Putamen (tissue), 1 donor: ENCODE measurements at regions not wholly inside any gene's neighbourhood (a gene's known extent, or its start where the extent isn't known, plus 50 kb on each side); places are given as distances from the start of the nearest gene placed in this dataset.

ENCODE experiments used
- DNase-seq: peaks from one replicate; pipeline ENCODE4 v3.0.0-alpha.2; 2016; ENCODE audit warnings: low spot score

DNA sequence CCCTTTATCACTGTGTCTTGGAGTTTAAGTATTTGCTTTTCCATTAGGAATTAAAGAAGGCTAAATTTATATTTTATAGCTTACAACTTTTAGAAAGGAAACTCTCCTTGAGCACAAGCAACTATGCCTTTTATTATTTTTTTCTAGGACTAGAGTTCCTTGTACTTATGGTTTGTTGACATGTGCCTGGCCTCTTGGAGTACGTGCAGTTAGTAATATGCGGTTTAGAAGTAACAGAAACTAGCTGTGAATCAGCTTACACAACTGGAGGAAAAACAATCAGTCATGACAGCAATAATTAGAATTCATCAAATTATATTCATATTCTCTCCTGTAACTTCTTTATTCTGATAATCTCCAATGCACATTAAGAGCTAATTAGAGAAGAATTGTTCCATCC is 428.7 kb downstream of the AEBP2 start:
- no peak for DNase-seq

DNA sequence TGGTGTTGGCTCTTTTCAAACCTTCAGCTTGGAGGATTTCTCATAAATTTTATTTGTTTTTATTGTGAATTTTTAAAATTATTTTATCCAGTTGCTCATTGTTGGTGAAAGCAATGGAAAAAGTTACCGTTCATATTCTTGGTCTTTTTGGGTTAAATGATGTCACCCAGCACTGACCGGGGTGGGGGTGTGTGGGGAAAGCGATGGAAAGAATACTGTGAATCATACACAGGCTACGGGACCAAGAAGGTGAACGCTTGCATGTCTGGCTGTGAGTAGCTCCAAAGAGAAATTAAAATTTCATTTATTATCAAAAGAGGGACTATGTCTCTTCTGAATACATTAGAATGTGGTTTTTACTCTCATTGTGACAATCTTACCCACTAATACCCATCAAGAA is 430.1 kb downstream of the AEBP2 start:
- no peak for DNase-seq

DNA sequence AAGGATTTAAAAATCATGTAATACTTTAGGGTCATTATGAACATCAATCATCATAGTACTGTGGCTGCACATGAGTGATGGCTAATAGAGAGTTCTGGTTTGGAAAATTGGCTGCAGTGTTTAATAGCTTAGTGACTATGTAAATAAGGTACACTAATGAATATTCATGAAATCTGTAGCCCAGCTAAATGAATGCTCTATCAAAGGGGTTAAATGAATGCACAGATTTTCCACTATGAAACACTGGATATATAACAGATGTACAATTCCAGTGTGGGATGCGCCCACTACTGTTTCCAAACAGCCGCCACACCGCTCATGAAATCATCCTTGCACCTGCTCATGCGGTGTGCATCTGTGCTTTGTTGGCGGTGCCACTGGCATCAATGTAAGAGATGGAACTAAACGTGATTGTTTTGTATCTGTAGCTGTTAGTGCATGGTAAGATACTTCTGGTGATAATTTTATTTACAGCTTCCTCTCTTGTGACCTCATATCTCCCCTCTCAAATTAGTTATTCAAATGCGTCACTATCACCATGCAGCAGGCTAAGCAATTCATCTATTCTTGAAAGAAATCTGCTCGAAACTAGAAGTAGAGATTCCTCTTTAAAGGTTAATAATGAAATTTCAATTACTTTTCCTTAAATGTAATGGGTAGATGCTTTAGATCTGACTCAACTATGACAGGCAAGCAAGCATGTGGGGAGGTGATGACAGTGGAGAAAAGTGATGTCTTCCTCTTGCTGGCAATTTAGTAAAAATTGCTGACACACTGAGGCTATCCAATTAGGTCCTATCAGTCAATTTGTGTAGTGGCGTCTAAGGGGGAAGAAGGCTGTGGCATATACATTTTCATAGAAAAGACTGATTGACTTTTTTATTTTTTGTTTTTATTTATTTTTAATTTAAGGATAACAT is 433.6 kb downstream of the AEBP2 start:
- DNase-seq = no peak

DNA sequence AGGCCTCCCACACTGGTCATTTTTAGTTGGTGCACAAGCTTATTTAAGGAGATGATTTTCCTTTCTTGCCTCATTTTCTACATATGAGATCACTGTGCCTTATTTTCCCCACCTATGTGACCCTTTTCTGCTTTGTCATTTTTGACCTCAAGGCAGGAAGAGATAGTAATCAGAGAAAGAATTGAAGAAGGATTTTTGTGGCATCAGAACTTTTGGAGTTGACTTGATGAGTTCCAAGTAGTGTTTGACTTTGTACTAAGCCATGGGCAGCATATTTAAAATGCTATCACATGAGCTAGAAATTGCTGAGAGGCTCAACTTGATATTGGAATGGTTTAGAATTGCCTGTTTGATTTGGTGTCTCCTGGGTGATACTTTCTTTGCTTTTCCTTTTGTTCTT is 440.8 kb downstream of the AEBP2 start:
- no peak for DNase-seq

DNA sequence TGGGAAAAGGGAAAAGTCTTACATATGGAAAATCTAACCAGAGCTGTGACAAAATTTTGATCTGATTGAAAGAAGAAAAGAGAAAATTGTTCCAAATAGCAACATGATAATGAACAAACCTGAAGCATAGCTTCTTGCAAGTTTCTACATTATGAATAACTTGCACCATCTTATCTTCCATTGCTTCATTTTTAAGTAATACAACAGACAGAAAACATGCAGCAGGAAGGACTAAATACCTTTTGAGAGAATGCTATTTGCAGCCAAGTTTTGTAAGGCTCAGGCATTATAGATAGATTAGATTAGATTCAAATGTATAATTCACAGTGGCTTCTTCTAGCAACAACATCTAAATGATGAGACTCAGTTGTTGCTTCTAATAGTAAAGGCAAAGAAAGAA is 441.4 kb downstream of the AEBP2 start:
- no peak for DNase-seq

DNA sequence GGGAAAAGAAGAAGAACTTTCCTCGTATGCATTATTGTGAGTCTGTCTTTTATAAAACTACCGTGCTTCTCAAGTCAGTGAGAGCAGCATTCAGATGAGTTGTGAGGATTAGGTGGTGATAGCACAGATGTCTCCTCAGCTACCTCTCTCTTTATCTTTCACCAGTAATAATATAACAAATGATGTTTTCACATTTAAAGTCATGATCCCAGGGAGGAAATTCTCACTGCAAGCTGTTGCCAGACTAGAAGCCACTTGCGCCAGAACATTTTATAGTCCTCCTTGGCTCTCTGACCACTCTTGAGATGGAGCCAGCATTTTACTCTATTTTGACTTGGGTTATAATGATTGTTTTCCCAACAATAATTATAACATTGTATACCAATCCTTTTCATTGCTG is 443.1 kb downstream of the AEBP2 start:
- no peak for DNase-seq

DNA sequence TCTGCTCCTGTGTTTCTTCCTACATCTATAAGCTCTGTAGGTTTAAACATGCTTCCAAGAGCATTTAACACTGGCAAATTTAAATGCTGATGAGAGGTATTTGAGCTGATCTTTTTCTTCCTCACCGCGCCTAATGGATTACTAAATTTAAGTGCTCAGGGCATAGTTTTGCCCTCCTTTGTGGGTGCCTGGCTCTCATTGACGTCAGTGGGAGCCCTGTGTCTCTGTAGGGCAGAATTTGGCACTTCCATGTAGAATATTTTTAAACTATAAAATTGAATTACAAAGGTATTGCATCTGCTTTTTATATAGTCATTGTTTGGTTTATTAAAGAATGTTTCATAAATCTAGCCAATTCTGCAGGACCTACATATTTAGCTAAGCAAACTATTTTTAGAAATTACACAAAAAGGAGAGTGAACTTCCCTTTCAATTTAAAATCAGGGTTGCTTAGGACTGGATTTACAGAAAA is 444.8 kb downstream of the AEBP2 start:
- DNase-seq = no peak

DNA sequence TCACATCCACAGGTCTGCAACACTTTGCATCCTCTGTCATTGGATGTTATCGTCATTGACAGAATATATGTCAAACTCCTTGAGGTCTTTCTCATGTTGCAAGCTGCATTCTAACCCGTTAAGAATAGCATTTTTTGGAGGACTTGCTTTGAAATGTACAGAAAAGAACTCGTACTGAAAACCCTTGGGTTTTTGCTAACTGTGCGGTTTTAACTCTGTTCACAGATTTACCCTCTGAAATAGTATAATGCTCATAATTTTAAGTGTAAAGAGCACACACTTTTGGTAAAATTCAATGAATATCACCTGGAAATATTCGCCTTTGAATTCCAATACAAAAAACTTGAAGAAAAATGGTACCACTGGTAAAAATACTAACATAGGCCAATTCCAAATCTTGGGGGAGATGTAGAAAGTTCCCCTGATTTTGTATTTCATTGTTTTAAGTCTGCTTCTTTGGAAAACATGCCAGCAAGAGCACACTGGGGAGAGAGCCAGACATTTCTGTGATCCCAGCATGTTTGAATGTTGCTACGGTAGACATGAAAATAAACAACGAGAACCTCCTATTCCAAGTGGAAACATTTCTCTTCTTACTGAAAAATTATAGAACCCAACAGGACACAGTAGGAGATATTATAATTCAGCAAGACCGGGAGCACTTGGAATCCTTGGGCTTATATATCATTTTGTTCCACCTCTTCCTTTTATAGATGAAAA is 446.0 kb downstream of the AEBP2 start:
- no peak for DNase-seq

DNA sequence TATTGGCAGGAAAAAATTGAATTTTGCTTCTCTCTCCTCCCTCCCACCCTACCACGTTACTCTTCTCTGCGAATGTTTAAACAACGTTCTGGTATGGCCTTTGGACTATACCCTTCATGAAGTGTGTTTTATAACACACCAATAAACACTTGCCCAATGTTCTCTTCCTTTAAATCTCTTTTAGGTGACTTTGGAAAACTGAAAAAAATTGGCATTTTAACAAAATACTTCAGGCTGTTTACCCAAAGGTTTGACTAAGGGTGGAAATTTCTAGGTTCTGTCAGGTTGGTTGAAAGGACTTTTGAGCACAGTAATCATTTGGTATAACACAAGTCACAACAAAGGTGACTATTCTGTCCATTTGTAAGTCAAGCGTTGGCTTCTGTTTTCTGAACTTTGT is 446.8 kb downstream of the AEBP2 start:
- DNase-seq = no peak

DNA sequence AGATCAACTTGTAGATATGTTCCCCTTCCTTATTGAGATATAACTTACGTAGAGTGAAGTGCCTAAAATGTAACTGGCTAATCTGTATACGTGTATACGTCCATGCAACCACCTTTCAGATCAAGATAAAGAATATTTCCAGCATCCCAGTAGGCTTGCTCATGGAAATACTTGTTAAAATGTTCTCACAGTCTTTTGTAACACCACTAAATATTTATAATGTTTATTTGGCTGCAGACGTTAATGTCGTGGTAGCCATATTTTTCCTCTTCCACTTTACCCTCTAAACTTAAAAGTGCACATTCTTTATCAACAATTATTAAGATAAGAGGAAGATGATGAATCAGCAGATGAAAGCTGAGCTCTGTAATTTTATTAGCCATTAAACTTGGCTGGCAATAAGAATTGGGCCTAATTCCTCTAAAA is 447.4 kb downstream of the AEBP2 start:
- no peak for DNase-seq

DNA sequence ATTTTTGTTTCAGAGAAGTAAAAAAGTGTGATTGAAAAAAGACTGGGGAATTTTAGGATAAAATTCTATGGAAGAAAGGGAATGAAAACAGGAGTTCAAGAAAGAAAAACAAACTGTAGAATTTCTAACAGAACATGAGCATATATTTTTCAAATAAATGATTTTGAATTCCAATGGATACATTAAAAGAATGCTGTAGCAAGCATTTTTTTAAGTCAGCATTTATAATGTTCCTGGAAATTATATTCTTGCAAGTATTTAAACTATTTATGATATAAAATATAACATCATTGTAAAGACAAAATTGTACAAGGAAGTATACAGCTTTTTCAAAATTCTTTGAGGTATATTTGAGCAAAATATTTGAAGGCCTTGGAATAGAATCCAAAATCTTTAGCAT is 450.7 kb downstream of the AEBP2 start:
- no peak for DNase-seq

DNA sequence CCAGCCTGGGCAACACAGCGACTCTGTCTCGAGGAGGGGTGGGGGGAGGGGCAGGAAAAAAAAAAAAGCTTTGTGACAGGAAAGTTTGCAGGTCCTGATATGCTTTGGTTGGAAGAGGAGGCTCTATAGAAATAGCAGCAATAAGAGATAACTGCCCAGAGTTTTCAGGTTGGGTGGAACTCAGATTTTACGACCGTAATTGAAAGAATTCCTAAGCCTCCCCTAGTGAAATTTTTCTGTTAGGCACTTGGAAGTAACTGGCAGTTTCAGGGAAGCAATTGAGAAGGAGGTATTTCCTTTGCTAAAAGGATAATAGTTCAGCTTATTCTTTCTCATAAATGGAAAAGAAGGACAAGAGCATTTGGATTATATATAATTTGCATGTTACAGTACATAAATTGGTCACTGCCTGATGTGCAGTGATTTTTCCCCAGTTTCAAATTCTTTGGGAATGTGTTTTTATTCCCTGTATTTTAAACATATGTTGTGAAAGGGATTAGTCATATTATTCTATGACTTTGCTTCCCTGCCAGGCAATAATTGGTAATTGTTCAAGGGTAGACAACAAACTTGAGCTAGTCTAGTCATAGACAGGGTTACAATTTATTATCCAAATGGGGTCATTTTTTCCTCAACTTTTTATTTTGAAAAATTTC is 452.8 kb downstream of the AEBP2 start:
- DNase-seq = no peak

DNA sequence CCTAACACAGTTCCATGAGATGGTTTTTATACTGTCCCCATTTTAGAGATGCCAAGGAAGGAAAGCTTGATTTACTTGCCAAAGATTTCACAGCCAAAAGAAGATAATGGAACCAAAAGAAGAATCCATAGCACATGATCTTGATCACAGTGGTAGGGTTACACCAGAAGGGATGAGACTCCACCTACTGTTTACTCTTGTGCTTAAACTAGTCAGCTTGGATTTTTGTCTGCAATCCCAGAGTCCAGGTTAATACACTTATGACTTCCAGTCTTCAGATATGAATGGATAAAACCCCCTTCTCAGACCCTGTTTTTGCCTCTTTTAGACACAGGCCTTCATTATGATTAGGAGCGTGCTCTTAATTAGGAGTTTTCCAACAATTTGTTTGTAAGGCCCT is 454.2 kb downstream of the AEBP2 start:
- DNase-seq = no peak

DNA sequence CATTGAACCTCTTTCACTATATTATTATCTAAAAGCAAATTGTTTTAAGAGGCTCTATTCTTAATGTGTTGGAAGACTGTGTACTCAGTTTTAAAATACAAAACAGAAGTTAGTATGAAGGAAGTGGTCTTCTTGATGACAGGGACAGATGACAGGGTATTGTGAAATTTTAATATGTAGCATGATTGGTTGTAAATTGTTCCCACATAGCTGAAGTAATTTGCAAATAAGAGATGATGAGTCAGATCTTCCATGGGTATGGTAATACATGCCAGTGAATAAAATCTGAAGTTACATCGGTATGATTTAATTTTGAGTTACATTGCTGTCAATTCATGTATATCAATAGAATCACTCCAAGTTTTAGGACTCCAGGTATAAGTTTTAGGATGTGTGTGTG is 454.8 kb downstream of the AEBP2 start:
- no peak for DNase-seq

DNA sequence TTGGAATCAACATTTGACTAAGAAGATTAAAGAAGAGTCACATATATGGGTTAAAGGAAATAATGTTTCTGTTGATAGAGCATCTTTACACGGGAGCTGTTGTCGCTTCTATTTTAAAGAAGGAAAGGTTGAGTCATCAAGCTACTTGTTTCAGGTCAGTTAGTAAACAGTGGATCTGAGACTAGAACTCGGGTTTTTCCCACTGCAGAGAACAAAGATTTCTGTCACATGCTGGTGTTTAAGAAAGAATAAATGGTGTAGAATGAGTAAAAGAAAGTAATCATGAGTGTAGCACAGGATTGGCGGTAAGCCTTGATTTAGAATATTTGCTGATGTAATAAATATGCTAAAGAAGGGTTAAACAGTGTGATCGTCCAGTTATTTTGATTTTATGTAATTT is 455.5 kb downstream of the AEBP2 start:
- no peak for DNase-seq

DNA sequence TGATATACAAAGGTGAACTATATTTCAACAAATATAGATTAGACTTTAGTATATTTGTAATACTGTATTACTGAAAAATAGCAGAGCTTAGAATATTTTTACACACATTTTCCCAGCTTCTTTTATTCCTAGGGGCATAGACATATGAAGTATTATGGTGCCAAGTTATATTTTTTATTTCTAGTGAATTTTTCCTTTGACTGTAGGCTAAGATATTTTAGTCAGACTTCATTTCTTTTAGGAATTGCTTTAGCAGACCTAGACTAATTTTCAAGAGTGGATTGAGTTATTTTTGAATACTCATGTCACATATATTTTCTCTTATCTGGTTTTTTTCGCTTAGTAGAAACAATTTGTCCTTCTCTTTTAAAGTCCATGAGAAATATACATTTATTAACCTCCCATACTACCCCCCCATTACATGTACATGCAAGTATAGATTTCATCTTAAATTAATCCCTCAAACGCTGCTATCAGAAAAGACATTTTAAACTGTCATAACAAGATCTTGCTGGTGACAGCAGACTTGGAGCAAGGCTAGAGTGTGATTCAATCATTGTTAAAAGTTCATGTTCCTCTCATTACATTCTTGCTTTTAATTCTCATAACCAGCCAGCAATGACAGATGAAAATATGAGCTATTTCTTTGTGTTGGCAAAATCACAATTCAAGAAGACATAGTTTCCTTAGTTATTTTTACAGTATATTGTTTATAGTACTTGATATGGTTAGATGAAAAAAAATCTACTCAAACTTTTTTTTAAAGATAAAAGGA is 456.1 kb downstream of the AEBP2 start:
- DNase-seq = peak; percentile 18

DNA sequence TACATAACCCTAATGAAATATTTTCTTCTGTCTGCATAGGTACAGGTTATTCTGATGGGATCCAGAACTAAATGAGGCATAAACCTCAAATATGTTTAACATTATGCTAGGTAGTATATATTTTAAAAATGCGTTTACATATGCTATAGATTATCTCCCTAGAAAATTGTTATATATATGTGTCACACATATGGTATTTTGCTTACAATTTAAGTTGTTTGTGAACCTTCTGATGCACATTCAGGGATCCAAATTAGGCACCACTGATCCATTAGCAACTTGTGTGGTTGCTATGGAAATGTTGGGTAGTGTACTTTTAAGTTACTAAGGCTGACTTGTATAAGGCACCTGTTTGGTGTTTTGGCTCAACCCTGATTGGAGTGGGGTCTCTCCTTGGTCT is 456.7 kb downstream of the AEBP2 start:
- DNase-seq = no peak

DNA sequence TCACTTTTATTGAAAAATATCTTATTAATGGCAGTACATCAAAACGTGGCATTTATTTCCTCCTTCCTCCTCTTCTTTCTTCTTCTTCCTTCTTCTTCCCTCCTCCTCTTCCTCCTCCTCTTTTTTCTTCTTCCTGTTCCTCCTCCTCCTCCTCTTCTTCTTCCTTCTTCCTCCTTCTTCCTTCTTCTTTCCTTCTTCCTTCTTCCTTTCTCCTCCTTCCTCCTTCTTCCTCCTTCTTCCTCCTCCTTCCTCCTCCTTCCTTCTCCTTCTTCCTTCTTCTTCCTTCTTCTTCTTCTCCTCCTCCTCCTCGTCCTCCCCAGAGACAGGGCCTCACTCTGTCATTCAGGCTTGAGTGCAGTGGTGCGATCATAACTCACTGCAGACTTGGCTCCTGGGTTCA is 457.2 kb downstream of the AEBP2 start:
- DNase-seq = no peak

DNA sequence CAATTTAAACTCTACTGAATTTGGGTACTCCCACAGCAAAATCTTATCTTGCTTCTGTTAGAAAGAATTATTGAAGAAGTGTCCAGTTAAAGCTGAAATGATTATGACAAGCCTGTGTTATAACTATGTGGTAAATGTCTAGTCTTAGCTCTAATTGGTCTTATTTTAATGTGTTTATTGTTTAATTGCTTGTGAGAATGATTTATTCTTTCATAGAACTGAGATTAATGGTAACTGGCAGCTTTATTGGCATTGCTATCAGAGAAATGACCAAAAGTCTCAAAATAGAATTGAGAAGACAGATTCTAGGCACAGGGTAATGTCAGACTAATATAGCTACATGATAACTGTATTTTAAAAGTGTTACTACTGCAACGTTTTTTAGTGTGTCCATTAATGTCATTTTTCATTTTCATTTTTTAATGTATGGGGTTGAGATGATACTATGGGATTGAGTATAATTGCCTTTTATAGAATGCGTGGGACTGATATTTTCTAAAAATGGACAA is 458.7 kb downstream of the AEBP2 start:
- DNase-seq = no peak

DNA sequence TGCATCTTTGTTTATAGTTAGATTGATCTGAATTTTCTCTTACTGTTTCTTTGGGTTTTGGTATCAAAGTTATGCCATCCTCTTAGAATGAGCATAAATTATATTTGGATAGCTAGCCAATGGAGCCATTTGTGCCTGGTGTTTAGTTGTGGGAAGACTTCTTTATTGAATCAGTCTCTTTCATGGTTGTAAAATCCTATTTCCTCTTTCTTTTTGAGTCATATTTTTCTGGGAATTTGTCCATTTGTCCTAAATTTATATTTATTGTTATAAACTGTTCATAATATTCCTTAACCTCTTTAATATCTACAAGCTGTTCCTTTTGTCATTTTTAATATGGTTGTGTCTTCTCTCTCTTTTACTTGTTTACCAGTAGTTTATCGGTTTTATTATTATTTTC is 462.5 kb downstream of the AEBP2 start:
- no peak for DNase-seq

DNA sequence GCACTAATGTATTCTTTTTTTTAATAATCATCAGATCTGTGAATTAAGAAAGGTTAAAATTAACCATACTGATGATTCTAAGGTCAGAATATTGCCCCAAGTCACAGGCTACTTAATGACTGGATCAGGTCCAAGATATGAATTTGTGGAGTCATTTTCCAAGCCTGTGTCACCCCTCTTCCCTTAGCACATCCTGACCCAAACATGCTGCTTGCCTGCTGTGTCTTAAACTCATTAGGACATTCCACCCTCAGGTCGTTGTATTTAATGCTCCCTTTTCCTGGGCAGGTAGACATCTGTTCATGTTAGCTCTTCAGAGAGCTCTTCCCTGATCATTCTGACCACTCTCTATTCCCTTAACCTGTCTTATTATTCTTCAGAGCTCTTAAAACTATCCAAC is 463.5 kb upstream of the PDE3A start:
- DNase-seq = no peak

DNA sequence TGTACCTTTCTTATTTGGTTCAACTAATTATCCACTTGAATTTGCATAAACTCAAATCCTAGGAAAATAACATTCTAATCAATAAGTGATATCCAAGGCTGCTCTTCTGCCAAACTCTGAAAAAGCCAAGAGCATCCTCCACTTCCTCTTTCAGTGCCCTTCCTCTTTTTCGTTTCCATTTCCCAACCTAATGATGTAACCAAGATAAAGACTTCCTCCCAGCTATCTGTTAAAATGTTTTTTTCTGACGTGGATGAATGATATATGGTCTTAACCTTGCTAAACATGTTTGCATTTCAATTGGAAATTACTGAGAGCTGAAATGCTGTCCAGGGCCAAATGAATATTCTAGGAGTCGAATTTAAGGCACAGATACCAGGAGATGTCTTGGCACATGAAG is 459.5 kb upstream of the PDE3A start:
- no peak for DNase-seq
